H1 (cell line): ENCODE measurements at regions not wholly inside any gene's neighbourhood (a gene's known extent, or its start where the extent isn't known, plus 50 kb on each side); places are given as distances from the start of the nearest gene placed in this dataset.

Experiments used
- CBX8 ChIP-seq: fragments of 300-800, 300-1000 bp; sonication (generic); IDR thresholded peaks from 2 replicates; pipeline ENCODE4 v1.7.1; 2016; ENCODE audit warnings: low read depth, low read length, borderline replicate concordance
- CTCF ChIP-seq, 3 experiments: IDR thresholded peaks; 1 replicate in 2 of 3; 2 replicates in 1 of 3; pipeline versions ENCODE4 v1.5.1 to v1.6.1; 2011; ENCODE audit warnings: low read length in 3 of 3, mild to moderate bottlenecking in 3 of 3, inconsistent platforms in 2 of 3, low read depth in 1 of 3, moderate library complexity in 1 of 3; ENCODE audit not compliant: insufficient read depth in 1 of 3; ENCODE audit errors: control extremely low read depth in 1 of 3
- E2F6 ChIP-seq: IDR thresholded peaks from 2 replicates; pipeline ENCODE4 v1.6.1; 2012; ENCODE audit warnings: inconsistent platforms
- EGR1 ChIP-seq: IDR thresholded peaks from 2 replicates; pipeline ENCODE4 v1.6.1; 2011; ENCODE audit warnings: low read depth, low read length, borderline replicate concordance
- GTF2F1 ChIP-seq: IDR thresholded peaks from 2 replicates; pipeline ENCODE4 v1.6.1; 2012; ENCODE audit warnings: low read depth, low read length, improper control_type of control experiment, borderline replicate concordance
- RAD21 ChIP-seq, 2 experiments: IDR thresholded peaks in 1 of 2; conservative IDR thresholded peaks in 1 of 2; 2 replicates each; pipeline ENCODE4 v1.6.1; 2011; ENCODE audit warnings: low read depth in 2 of 2, low read length in 2 of 2, improper control_type of control experiment in 1 of 2, inconsistent platforms in 1 of 2, mild to moderate bottlenecking in 1 of 2, moderate library complexity in 1 of 2

- TF ChIP-seq CTCF (IDR thresholded peaks at IDR 0.05; ENCODE audit: control extremely low read depth in 1 of 3, insufficient read depth in 1 of 3, low read depth in 1 of 3, low read length in 3 of 3) (no peak), E2F6 (no peak), CBX8 (no peak), EGR1 (no peak), RAD21 (IDR thresholded peaks at IDR 0.05 in 1 of 2, conservative IDR thresholded peaks at IDR 0.05 in 1 of 2; ENCODE audit: low read depth in 2 of 2, low read length in 2 of 2) (no peak), GTF2F1 (no peak)
Observed at GRCh38 chr12:68438601-68439000, 106.4 kb upstream of the MDM1 start (continued).
